ENCODE measurements at regions not wholly inside any gene's neighbourhood (a gene's known extent, or its start where the extent isn't known, plus 50 kb on each side); places are given as distances from the start of the nearest gene placed in this dataset.

- peaks cover 0 to 6% of the 10 kb centered on the region in 2 donors for H3K4me1 ChIP-seq (replicated peaks in 1 of 2)
- no peaks in the 10 kb centered on the region for H3K9me3 ChIP-seq (replicated peaks in 1 of 3)
- H3K36me3 ChIP-seq (replicated peaks in 1 of 2): no peaks in the 10 kb centered on the region
- no peak for DNase-seq
- intact Hi-C loops (cut with DNase I): no loop called here
- H3K27ac ChIP-seq: no peak overlapping the region
- TF ChIP-seq CTCF (IDR thresholded peaks at IDR 0.05) (no peak), POLR2A (IDR thresholded peaks at IDR 0.05) (no peak)
- WGBS, 4 donors: 21 to 39% (median 29%) methylated on average over 6 to 7 of the region's 7 CpGs
- no peak overlapping the region for H3K4me3 ChIP-seq
- H3K27me3 ChIP-seq: no peaks in the 10 kb centered on the region
Observed at GRCh38 chr1:224874775-224875174, 54.7 kb upstream of the DNAH14 start.

- WGBS, 4 donors: 26 to 32% (median 28%) methylated on average over 5 of the region's 5 CpGs
- Histone ChIP-seq H3K27ac (peak overlapping the region in 2 of 5 donors; percentile 24 to 38), H3K4me3 (no peak overlapping the region), H3K27me3 (no peaks in the 10 kb centered on the region), H3K4me1 (replicated peaks in 1 of 2) (peaks cover 3 to 11% of the 10 kb centered on the region in 2 donors), H3K9me3 (replicated peaks in 1 of 3) (no peaks in the 10 kb centered on the region), H3K36me3 (replicated peaks in 1 of 2) (no peaks in the 10 kb centered on the region)
- TF ChIP-seq CTCF (IDR thresholded peaks at IDR 0.05) (no peak), POLR2A (IDR thresholded peaks at IDR 0.05) (no peak)
- peak in 6 of 7 donors; percentile 21 to 68 (median 40) for DNase-seq
- intact Hi-C loops (cut with DNase I): no loop called here
Observed at GRCh38 chr1:224879162-224879803, 50.2 kb upstream of the DNAH14 start.
